ENCODE measurements at regions not wholly inside any gene's neighbourhood (a gene's known extent, or its start where the extent isn't known, plus 50 kb on each side); places are given as distances from the start of the nearest gene placed in this dataset.
A peak's percentile ranks its signal among the peaks of the same experiment; 100 is the strongest.

GRCh38 chr4:96097040-96097607, 257.2 kb downstream of the PDHA2 start:
- DNase-seq (ENCODE audit: low read depth in 2 of 2) = no peak

- DNase-seq (ENCODE audit: low read depth in 2 of 2) = no peak
These were observed 257.8 kb downstream of the PDHA2 start for GRCh38 chr4:96097693-96098092.

- DNase-seq (ENCODE audit: low read depth in 2 of 2) = no peak
These were observed 259.1 kb downstream of the PDHA2 start for GRCh38 chr4:96099031-96099430.

- peak; percentile 2 to 9 for DNase-seq (ENCODE audit: low read depth in 2 of 2)
These were observed 262.7 kb downstream of the PDHA2 start for GRCh38 chr4:96102541-96103026.

GRCh38 chr4:96103086-96103485, 263.2 kb downstream of the PDHA2 start:
- DNase-seq (ENCODE audit: low read depth in 2 of 2) = no peak

- DNase-seq (ENCODE audit: low read depth in 2 of 2) = no peak
These were observed 268.3 kb downstream of the PDHA2 start for GRCh38 chr4:96108146-96108545.

- DNase-seq (ENCODE audit: low read depth in 2 of 2) = no peak
These were observed 272.7 kb downstream of the PDHA2 start for GRCh38 chr4:96112631-96113030.

GRCh38 chr4:96120206-96120605, 280.3 kb downstream of the PDHA2 start:
- DNase-seq (ENCODE audit: low read depth in 2 of 2) = no peak

GRCh38 chr4:96126227-96126626, 286.3 kb downstream of the PDHA2 start:
- no peak for DNase-seq (ENCODE audit: low read depth in 2 of 2)

- no peak for DNase-seq (ENCODE audit: low read depth in 2 of 2)
These were observed 291.3 kb downstream of the PDHA2 start for GRCh38 chr4:96131186-96131585.

- no peak for DNase-seq (ENCODE audit: low read depth in 2 of 2)
These were observed 294.9 kb downstream of the PDHA2 start for GRCh38 chr4:96134806-96135205.

- peak in 1 of 2 experiments; percentile 13 for DNase-seq (ENCODE audit: low read depth in 2 of 2)
These were observed 296.2 kb downstream of the PDHA2 start for GRCh38 chr4:96136056-96136455.

GRCh38 chr4:96139251-96139929, 299.5 kb downstream of the PDHA2 start:
- DNase-seq (ENCODE audit: low read depth in 2 of 2) = no peak

- DNase-seq (ENCODE audit: low read depth in 2 of 2) = no peak
These were observed 305.7 kb downstream of the PDHA2 start for GRCh38 chr4:96145601-96146000.

- DNase-seq (ENCODE audit: low read depth in 2 of 2) = no peak
These were observed 306.8 kb downstream of the PDHA2 start for GRCh38 chr4:96146686-96147085.

GRCh38 chr4:96149894-96150293, 310.0 kb downstream of the PDHA2 start:
- DNase-seq (ENCODE audit: low read depth in 2 of 2) = no peak

- DNase-seq (ENCODE audit: low read depth in 2 of 2) = no peak
These were observed 310.6 kb downstream of the PDHA2 start for GRCh38 chr4:96150466-96150865.

- DNase-seq (ENCODE audit: low read depth in 2 of 2) = no peak
These were observed 312.9 kb downstream of the PDHA2 start for GRCh38 chr4:96152824-96153223.

GRCh38 chr4:96154676-96155075, 314.8 kb downstream of the PDHA2 start:
- no peak for DNase-seq (ENCODE audit: low read depth in 2 of 2)

- DNase-seq (ENCODE audit: low read depth in 2 of 2) = peak; percentile 62 to 63
These were observed 322.7 kb downstream of the PDHA2 start for GRCh38 chr4:96162636-96163035.

GRCh38 chr4:96164814-96165351, 325.0 kb downstream of the PDHA2 start:
- peak; percentile 70 to 72 for DNase-seq (ENCODE audit: low read depth in 2 of 2)

GRCh38 chr4:96166806-96167205, 326.9 kb downstream of the PDHA2 start:
- DNase-seq (ENCODE audit: low read depth in 2 of 2) = no peak

- DNase-seq (ENCODE audit: low read depth in 2 of 2) = no peak
These were observed 330.3 kb downstream of the PDHA2 start for GRCh38 chr4:96170198-96170597.
